ENCODE measurements at regions not wholly inside any gene's neighbourhood (a gene's known extent, or its start where the extent isn't known, plus 50 kb on each side); places are given as distances from the start of the nearest gene placed in this dataset.

DNA sequence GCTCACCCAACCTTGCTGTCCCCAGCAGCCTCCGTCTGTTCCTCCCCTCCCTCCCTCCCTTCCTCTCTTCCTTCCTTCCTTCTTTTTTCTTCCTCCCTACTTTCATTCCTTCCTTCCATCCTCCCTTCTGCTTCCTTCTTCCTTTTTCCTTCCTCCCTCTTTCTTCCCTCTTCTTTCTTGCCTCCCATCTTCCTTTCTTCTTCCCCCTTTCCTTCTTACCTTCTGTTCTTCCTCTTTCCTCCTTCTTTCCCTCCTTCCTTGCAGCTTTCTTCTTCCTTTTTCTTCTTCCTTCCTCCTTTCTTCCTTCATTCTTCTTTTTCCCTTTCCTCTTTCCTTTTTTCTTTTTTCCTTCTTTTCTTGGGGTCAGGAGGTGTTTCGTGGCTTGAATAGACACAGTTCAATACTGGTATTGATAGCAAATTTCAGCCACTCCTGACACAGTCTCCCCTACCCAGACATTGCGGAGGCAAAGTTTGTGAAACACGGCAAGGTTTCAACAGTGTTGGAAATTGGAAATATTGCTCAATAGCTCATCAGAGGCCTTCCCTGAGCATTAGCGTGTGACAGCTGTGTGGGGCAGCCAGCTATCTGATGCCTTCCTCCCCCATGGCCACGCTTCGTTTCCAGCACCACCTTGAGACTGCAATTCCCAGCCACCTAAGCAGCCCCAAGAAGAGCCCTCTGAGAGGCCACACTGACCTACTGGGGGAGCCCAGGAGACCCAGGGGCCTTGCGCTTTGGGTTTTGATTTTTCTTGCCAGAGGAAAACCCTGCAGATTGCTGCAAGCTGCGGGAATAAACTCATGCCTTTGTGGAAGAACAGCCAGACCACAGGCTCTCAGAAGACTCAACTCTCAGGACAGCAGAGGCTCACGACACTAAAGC is 82.2 kb downstream of the KLF15 start:
- Mint-ChIP-seq H3K27me3 (peaks cover 28 to 38% of the 10 kb centered on the region in 2 donors), H3K4me3 (no peak overlapping the region), H3K27ac (no peak overlapping the region), H3K4me1 (no peaks in the 10 kb centered on the region), H3K36me3 (peaks cover 0 to 1% of the 10 kb centered on the region in 2 donors), H3K9me3 (no peaks in the 10 kb centered on the region)
- ATAC-seq (replicated peaks) (no peak), DNase-seq (no peak)

DNA sequence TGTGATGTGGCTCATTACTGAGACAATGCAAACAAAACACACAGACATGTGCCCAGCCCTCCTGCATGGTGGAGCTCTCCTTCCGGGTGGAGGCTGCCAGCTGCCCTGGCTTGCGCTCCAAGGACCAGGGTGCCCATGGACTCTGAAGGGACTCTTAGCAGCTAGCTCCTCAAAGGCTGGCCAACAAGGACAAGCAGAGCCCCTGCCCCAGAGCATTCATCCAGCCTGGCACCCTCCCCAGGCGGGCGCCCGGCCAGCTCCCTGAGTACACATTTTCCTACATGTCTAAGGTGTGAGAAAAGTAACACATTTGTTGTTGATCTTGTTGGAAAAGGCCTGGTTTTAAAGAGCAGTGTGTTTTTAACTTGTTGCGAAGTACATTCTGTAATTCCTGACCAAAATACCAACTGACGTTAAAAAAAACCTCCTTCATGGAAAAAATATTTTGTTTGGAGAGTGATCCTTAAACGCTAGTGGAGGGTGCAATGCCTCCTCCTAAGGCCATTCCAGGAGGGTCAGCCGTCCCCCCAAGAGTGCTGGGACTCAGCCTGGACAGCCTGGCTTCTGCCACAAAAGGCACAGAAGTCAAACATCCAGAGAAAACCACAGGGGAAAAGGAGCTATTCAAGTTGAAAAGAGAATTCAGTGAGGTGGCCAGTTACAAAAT is 86.9 kb downstream of the KLF15 start:
- DNase-seq: no peak
- Mint-ChIP-seq H3K27ac (no peak overlapping the region), H3K36me3 (peaks cover 0 to 1% of the 10 kb centered on the region in 2 donors), H3K4me3 (no peak overlapping the region), H3K27me3 (peaks cover 45 to 48% of the 10 kb centered on the region in 2 donors), H3K4me1 (peaks cover 3 to 5% of the 10 kb centered on the region in 2 donors), H3K9me3 (no peaks in the 10 kb centered on the region)
- no peak for ATAC-seq (replicated peaks)

DNA sequence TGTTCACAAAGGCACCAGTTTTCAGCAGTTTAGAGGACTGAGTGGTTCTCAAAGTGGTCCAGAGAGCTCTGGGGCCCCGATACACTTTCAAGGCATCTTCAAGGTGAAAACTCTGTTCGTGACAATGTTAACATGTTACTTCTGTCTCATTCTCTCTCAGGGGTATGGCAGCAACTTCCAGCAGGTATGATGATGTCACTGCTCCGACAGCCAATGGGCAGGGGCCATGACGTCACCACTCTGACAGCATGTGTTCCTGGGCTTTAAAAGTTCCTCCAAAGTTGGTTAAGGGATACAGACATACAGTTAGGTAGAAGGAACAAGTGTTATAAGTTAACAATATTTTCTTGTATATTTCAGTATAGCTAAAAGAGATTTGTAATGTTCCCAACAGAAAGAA is 87.9 kb downstream of the KLF15 start:
- Mint-ChIP-seq H3K4me3 (no peak overlapping the region), H3K4me1 (peaks cover 3 to 5% of the 10 kb centered on the region in 2 donors)
- no peak for DNase-seq

DNA sequence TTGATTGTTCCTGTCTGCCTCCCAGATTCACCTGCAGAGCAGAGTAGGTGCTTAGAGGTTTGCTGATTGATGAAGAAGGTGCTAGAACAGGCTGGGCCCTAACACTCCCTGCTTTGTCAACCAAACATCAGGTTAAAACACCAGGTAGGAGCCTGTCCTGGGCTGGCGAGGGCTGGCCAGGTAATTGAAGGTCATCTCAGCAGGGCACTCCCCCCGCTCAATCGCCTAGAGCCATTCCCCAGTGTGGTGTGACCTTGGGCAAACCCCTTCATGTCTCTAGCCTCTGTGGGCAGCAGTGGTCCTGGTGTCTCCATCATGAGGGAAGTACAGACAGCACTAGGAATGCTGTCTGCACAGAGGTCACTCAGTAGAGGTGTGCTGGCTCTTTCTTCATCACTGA is 88.3 kb downstream of the KLF15 start:
- ATAC-seq (replicated peaks) (no peak), DNase-seq (no peak)
- peaks cover 3 to 5% of the 10 kb centered on the region in 2 donors for H3K4me1 Mint-ChIP-seq
- no peak overlapping the region for H3K27ac Mint-ChIP-seq
- H3K36me3 Mint-ChIP-seq: no peaks in the 10 kb centered on the region
- no peak overlapping the region for H3K4me3 Mint-ChIP-seq
- no peaks in the 10 kb centered on the region for H3K9me3 Mint-ChIP-seq
- H3K27me3 Mint-ChIP-seq: peaks cover 40 to 51% of the 10 kb centered on the region in 2 donors

More for the DNA sequence above, 87.9 kb downstream of the KLF15 start:
- no peak for ATAC-seq (replicated peaks)
- peaks cover 41 to 55% of the 10 kb centered on the region in 2 donors for H3K27me3 Mint-ChIP-seq
- H3K27ac Mint-ChIP-seq: no peak overlapping the region
- H3K36me3 Mint-ChIP-seq: no peaks in the 10 kb centered on the region
- no peaks in the 10 kb centered on the region for H3K9me3 Mint-ChIP-seq

DNA sequence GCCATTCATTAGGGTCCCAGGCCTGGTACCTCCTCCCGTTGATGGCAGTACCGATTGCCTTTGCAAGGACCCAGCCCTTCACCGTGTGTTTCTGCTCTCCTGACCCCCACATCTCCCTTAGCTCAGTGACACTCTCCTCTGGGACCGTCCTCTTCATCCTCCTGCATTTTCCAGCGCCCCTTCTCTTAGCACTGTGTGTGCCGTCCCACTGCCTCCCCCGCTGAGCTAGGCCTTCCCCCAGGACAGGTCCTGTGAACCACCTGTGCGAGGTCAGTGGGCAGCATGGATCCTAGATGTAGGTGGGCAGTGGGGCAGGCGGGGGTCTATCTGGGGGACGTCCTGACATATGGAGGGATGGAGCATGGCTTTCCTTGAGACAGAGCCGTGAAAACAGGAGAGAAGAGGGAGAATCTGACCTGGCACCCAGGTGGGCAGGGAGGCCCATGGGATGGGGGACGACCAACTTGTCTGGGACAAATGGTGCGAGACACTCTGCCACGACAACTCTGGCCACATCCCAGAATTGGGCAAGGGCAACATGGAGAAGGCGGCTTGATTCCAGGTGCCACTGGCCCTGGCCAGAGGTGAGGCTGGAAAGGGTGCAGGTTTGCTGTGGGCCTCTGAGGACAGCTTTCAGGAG is 87.7 kb upstream of the ALDH1L1 start:
- Mint-ChIP-seq H3K36me3 (no peaks in the 10 kb centered on the region), H3K9me3 (no peaks in the 10 kb centered on the region), H3K4me3 (no peak overlapping the region), H3K27ac (no peak overlapping the region), H3K27me3 (peaks cover 34 to 51% of the 10 kb centered on the region in 2 donors), H3K4me1 (peaks cover 3 to 5% of the 10 kb centered on the region in 2 donors)
- no peak for DNase-seq
- no peak for ATAC-seq (replicated peaks)

DNA sequence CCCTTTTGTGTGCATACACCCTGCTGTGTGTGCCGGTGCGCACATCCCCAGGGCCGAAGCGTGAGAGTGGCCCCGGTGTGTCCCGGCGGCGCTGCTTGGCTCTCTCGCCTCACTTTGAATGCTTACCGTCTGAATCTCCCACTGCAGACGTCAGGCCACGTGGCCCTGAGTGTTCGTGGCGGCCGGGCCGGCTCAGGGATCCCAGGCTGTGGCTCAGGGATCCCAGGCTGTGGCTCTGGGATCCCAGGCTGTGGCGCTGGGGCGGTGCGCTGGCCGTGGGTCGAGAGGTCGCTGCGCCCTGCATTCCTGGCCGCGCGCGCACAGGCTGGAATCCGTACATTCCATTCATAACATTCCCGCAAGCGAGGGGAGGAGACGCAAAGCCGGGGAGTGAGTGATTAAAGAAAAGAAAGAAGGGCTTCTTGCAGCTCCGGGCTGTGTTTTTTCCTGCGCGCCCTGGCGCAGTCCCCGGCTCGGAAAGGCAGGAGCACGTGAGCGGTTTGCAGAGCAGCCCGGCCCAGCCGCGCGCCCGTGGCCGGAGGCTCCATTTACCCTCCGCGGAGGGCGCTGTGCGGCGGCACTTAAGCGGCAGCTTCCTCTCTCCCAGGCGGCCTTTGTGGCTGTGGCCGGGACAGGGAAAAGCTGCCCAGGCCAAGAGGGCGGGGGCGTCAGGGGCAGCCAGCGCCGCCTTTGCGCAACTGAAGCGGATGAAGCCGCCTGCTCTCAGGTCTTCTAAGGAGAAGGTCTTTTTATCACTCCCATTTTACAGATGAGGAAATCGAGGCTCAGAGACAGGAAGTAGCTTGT is 87.0 kb upstream of the ALDH1L1 start:
- DNase-seq: no peak

DNA sequence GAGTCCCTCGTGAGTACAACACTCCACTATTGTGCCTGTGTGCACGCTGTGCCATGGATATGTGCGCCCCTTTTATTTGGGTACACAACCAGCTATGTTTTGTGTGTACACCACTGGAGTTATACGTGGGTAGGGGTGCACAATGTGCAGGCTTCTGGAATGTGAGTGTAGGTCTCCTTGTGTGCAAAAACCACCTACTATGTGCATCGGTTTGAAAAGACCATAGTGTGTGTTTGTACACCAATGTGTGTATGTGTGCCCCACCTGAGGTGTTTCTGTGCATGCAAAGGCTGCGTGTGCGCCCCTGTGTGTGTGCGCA is 86.4 kb upstream of the ALDH1L1 start:
- Mint-ChIP-seq H3K27me3 (peaks cover 42 to 57% of the 10 kb centered on the region in 2 donors), H3K4me3 (no peak overlapping the region), H3K36me3 (no peaks in the 10 kb centered on the region), H3K4me1 (peaks cover 3 to 5% of the 10 kb centered on the region in 2 donors), H3K9me3 (no peaks in the 10 kb centered on the region), H3K27ac (no peak overlapping the region)
- DNase-seq: no peak
- ATAC-seq (replicated peaks): no peak

More for the DNA sequence above, 87.0 kb upstream of the ALDH1L1 start:
- no peaks in the 10 kb centered on the region for H3K9me3 Mint-ChIP-seq
- peak overlapping the region in 1 of 2 donors; percentile 53 for H3K4me3 Mint-ChIP-seq
- H3K4me1 Mint-ChIP-seq: peaks cover 3 to 5% of the 10 kb centered on the region in 2 donors
- no peak for ATAC-seq (replicated peaks)
- H3K36me3 Mint-ChIP-seq: no peaks in the 10 kb centered on the region
- peaks cover 38 to 53% of the 10 kb centered on the region in 2 donors for H3K27me3 Mint-ChIP-seq
- H3K27ac Mint-ChIP-seq: no peak overlapping the region

DNA sequence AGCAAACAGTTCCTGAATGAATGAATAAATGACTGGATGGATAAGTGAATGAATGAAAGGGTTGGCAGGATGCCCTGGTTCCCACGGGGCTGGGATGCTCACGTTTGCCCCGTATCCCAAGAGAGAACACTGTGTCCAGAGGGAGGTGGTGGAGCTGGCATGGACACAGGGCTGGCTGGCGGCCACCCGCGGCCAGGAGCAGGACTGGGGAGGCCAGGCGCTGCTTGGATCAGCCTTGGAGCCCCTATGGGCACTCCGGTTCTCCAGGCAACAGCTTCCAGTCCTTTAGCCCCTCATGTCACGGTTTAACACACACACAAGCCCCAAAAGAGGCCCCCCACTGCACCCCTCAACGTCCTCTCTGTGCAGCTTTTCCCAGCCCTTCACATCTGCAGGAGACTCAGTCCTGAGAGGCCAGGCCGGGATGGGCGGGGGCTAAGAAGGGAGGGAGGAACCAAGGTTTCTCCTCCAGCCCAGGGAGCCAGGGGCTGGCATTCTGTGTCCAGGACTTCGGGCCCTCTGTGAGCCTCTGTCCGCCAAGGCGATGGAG is 86.0 kb upstream of the ALDH1L1 start:
- Mint-ChIP-seq H3K27me3 (peaks cover 44 to 61% of the 10 kb centered on the region in 2 donors), H3K27ac (peak overlapping the region; percentile 43), H3K36me3 (no peaks in the 10 kb centered on the region), H3K4me3 (no peak overlapping the region), H3K9me3 (no peaks in the 10 kb centered on the region), H3K4me1 (peaks cover 3 to 5% of the 10 kb centered on the region in 2 donors)
- no peak for ATAC-seq (replicated peaks)
- no peak for DNase-seq

DNA sequence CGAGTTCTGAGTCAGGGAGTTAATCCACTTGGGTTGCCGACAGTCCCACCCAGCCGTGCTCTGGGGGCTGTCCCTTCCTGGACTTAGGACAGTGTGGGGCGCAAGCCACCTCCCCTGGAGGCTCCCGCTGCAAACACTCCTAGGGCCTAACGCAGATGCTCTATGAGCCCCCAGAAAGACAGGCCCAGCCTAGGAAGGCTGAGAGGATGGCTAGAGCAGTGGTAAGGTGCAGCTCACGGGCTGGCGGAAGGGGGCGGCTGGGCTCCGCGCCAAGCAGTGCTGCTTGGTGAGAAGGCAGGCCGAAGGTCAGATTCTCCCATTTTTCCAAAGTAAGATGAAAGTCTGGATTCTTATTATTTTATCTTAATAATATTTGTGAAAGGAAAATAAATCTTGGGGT is 84.6 kb upstream of the ALDH1L1 start:
- Mint-ChIP-seq H3K4me3 (no peak overlapping the region), H3K4me1 (peaks cover 3 to 5% of the 10 kb centered on the region in 2 donors), H3K9me3 (no peaks in the 10 kb centered on the region), H3K36me3 (no peaks in the 10 kb centered on the region), H3K27me3 (peaks cover 46 to 69% of the 10 kb centered on the region in 2 donors), H3K27ac (no peak overlapping the region)
- no peak for ATAC-seq (replicated peaks)
- no peak for DNase-seq

DNA sequence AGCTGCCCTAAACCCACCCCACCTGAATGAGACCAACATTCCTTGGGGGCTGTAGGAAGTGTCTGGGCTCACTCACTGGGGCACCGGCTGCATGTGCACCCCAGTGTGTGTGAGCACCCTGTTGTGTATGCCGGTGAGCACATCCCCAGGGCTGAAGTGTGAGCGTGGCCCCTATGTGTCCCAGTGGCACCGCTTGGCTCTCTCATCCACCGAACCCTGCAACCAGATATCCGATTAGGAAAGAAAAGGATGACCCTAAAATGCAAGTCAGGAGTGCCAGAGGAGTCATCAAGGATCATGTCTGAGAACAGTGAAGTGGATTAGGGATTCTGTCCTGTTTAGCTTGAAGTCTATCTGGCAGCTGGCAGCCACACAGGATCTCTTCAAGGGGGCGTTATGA is 84.0 kb upstream of the ALDH1L1 start:
- H3K4me3 Mint-ChIP-seq: no peak overlapping the region
- H3K27ac Mint-ChIP-seq: no peak overlapping the region
- no peaks in the 10 kb centered on the region for H3K36me3 Mint-ChIP-seq
- DNase-seq (no peak), ATAC-seq (replicated peaks) (no peak)
- peaks cover 3 to 5% of the 10 kb centered on the region in 2 donors for H3K4me1 Mint-ChIP-seq
- no peaks in the 10 kb centered on the region for H3K9me3 Mint-ChIP-seq
- peaks cover 46 to 68% of the 10 kb centered on the region in 2 donors for H3K27me3 Mint-ChIP-seq

DNA sequence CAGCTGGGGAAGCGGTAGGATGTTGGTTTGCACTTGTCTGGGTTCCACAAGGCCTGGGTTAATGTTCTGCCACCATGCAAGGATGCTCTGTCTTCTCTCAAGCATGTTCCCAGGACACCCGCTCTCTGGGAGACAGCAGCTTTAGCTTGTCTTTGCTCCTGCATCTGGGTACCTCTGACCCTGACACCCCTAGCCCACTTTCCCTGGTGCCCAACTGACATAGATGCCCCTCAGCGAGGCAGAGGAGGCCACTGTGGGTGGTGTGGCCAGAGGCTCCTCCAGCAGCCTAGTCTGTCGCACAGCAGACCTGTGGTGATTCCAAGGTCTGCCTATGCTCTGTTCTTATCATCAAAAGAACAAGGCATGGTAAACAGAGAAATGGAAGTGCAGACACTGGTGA is 83.6 kb upstream of the ALDH1L1 start:
- peaks cover 42 to 64% of the 10 kb centered on the region in 2 donors for H3K27me3 Mint-ChIP-seq
- H3K36me3 Mint-ChIP-seq: no peaks in the 10 kb centered on the region
- H3K9me3 Mint-ChIP-seq: no peaks in the 10 kb centered on the region
- H3K4me1 Mint-ChIP-seq: peaks cover 3 to 5% of the 10 kb centered on the region in 2 donors
- H3K27ac Mint-ChIP-seq: no peak overlapping the region
- H3K4me3 Mint-ChIP-seq: no peak overlapping the region
- DNase-seq: no peak
- no peak for ATAC-seq (replicated peaks)

DNA sequence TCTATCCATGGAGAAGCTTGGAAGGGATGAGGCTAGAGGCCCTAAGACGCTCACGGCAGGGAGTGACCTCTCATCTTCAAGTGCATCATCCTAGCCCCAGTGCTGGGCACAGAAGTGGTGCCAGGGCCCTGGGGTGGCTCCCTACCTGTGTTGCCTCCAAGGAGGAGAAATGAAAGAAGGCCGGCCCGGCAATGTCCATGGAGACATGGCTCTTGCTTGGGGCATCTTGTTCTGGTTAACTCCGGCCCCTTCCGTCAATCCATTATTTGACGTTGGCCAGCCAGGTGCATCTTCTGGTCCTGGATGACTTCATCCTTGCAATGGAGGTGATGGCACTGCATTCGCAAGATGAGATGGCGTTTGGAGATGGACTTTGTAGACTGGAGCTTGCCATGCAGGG is 83.2 kb upstream of the ALDH1L1 start:
- Mint-ChIP-seq H3K9me3 (no peaks in the 10 kb centered on the region), H3K4me1 (peaks cover 3 to 5% of the 10 kb centered on the region in 2 donors), H3K27me3 (peaks cover 38 to 61% of the 10 kb centered on the region in 2 donors), H3K27ac (no peak overlapping the region), H3K36me3 (no peaks in the 10 kb centered on the region), H3K4me3 (no peak overlapping the region)
- ATAC-seq (replicated peaks) (no peak), DNase-seq (no peak)

DNA sequence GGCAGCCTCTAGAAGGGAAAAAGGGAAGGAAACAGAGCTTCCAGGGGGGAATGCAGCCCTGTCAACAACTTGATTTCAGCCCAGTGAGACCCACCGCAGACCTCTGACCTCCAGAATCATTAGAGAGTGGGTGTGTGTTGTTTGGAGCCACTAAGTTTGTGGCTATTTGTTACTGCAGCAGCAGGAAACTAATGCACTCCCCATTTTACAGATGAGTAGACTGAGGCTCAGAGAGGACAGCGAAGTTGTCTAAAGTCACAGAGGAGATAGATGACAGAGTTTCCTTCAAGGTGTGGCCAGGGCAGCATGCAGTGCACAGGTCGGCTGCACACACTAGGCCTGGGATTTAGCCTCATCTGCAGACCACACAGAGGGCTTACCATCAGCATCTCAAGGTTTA is 81.8 kb upstream of the ALDH1L1 start:
- ATAC-seq (replicated peaks) (no peak), DNase-seq (no peak)
- no peaks in the 10 kb centered on the region for H3K36me3 Mint-ChIP-seq
- H3K4me1 Mint-ChIP-seq: peaks cover 1 to 3% of the 10 kb centered on the region in 2 donors
- H3K27ac Mint-ChIP-seq: no peak overlapping the region
- no peak overlapping the region for H3K4me3 Mint-ChIP-seq
- H3K9me3 Mint-ChIP-seq: no peaks in the 10 kb centered on the region
- peaks cover 28 to 50% of the 10 kb centered on the region in 2 donors for H3K27me3 Mint-ChIP-seq

DNA sequence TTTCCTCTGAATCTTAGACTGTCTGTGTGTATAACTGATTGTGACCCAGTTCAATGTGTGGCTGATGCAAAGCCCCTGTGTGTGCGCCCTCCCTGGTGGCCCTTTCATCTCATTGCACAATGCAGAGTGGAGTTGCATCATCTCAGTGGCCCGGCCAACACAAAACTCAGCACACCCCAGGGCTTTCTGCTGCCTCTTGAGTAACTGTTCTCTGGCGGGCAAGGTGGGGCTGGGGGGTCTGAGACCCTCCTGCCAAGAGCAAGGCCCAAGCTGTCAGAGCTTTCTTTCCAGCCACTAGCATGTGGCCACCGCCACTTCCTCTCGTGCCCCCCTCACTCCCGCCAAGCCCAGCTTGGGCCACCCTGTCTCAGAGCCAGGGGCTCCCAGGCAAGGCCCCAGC is 80.7 kb upstream of the ALDH1L1 start:
- Mint-ChIP-seq H3K4me1 (no peaks in the 10 kb centered on the region), H3K27me3 (peaks cover 32 to 44% of the 10 kb centered on the region in 2 donors), H3K36me3 (no peaks in the 10 kb centered on the region), H3K27ac (no peak overlapping the region), H3K9me3 (no peaks in the 10 kb centered on the region), H3K4me3 (no peak overlapping the region)
- peak in 1 of 2 donors; percentile 41 for ATAC-seq (replicated peaks)
- no peak for DNase-seq

Data from stimulated activated naive B cell treated with anti-CD40 and anti-IgM and Interleukin-4, amounts not matched to agents 10 μg/mL and 1 μg/mL and 100 μg/mL, for 72 hours (primary cell).